K562 (cell line): ENCODE measurements at regions not wholly inside any gene's neighbourhood (a gene's known extent, or its start where the extent isn't known, plus 50 kb on each side); places are given as distances from the start of the nearest gene placed in this dataset.

Experiments used
- FOXA1 ChIP-seq: fragments of 450-650 bp; IDR thresholded peaks from 2 replicates; pipeline ENCODE4 v1.6.1; 2016; ENCODE audit warnings: mild to moderate bottlenecking, borderline replicate concordance
- MYC ChIP-seq, 2 experiments: fragments of 250-450 bp in 1 of 2; sonication (Bioruptor Pico) in 1 of 2; IDR thresholded peaks; 2 replicates each; pipeline versions ENCODE4 v1.5.1 to v1.6.1; 2012 to 2021; ENCODE audit warnings: low read depth in 2 of 2, borderline replicate concordance in 1 of 2, improper control_type of control experiment in 1 of 2, low read length in 1 of 2, mild to moderate bottlenecking in 1 of 2, moderate library complexity in 1 of 2

DNA sequence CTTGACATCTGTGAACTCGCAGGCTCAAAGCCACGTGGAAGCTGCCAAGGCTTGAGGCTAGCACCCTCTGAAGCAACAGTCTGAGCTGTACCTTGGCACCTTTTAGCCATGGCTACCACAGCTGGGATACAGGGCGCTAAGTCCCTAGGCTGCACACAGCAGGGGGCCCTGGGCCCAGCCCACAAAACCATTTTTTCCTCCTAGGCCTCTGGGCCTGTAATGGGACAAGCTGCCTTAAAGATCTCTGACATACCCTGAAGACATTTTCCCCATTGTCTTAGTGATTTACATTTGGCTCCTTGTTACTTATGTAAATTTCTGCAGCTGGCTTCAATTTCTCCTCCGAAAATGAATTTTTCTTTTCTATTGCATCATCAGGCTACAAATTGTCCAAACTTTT is 455.9 kb downstream of the TDRD3 start:
- TF ChIP-seq FOXA1 (no peak), MYC (IDR thresholded peaks at IDR 0.05; ENCODE audit: low read depth, low read length) (no peak), MYC (CRISPR knock-in tag; IDR thresholded peaks at IDR 0.05; ENCODE audit: borderline replicate concordance, low read depth) (no peak)
